H1 (cell line): ENCODE measurements at regions not wholly inside any gene's neighbourhood (a gene's known extent, or its start where the extent isn't known, plus 50 kb on each side); places are given as distances from the start of the nearest gene placed in this dataset.

Experiments
- CBX5 ChIP-seq: fragments of 300-800, 300-1000 bp; sonication (generic); IDR thresholded peaks from 2 replicates; pipeline ENCODE4 v1.7.1; 2016; ENCODE audit warnings: antibody characterized with exemption, low read length, low read depth
- NRF1 ChIP-seq: IDR thresholded peaks from 2 replicates; pipeline ENCODE4 v1.6.1; 2011; ENCODE audit warnings: mild to moderate bottlenecking, low read depth, low read length, improper control_type of control experiment
- SP4 ChIP-seq: IDR thresholded peaks from 2 replicates; pipeline ENCODE4 v1.6.1; 2012; ENCODE audit warnings: low read length, inconsistent platforms

DNA sequence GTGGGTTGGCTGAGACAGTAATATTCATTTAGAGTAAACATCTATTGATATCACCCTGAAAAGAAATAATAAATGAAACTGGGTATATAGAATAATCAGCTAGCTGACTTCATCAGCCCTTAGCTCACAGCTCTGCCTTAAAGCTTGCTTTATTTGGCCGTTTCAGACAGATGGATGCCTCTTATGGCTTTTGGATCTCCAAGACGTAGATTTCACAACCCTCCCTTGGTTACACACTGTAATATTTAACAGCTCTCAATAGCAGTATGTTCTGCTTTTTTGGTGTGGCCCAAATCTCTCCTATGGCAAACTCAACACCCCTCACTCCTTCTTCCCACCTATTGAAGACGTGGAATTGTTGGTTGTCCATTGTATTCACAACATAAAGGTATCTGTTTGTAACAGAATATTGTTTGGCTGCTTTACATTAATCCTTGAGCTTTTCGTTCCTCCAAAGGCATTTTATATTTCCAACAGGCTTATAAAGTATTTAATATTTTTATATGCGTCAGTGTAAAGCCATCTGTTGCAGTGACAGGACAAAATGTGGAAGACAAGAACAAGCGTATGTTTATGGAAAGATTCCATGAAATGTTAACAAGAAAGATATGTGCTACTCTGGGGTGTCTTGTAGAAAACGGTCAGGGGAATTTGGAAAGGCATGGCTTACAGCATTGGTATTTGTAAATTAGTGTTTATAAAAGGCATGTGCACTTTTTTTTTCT, 837.0 kb upstream of the RBFOX1 start (continued):
- TF ChIP-seq CBX5 = no peak
- TF ChIP-seq NRF1 = no peak
- no peak for TF ChIP-seq SP4
